NOMO-1 (cell line): ENCODE measurements at regions not wholly inside any gene's neighbourhood (a gene's known extent, or its start where the extent isn't known, plus 50 kb on each side); places are given as distances from the start of the nearest gene placed in this dataset.
"Not testable (repeated sequence)": the region's sequence is repeated elsewhere in the genome, so short reads cannot be mapped to it uniquely, and the experiment has no call there.

Experiments used
- DNase-seq, 2 experiments: peaks; one replicate each; lab custom pipeline; 2025; ENCODE audit not compliant: unreplicated experiment in 2 of 2; lab: John Stamatoyannopoulos, UW

GRCh38 chr7:119522263-119522662 lies 750.7 kb upstream of the KCND2 start:
- DNase-seq: no peak

- no peak for DNase-seq
Observed at GRCh38 chr7:119522698-119523097, 750.3 kb upstream of the KCND2 start.

GRCh38 chr7:119545118-119545517 lies 727.9 kb upstream of the KCND2 start:
- DNase-seq: no peak

GRCh38 chr7:119555788-119556187 lies 717.2 kb upstream of the KCND2 start:
- DNase-seq: no peak

- DNase-seq: no peak
Observed at GRCh38 chr7:119556436-119556835, 716.5 kb upstream of the KCND2 start.

- DNase-seq: no peak
Observed at GRCh38 chr7:119561751-119562150, 711.2 kb upstream of the KCND2 start.

- no peak for DNase-seq
Observed at GRCh38 chr7:119562839-119563238, 710.1 kb upstream of the KCND2 start.

DNA sequence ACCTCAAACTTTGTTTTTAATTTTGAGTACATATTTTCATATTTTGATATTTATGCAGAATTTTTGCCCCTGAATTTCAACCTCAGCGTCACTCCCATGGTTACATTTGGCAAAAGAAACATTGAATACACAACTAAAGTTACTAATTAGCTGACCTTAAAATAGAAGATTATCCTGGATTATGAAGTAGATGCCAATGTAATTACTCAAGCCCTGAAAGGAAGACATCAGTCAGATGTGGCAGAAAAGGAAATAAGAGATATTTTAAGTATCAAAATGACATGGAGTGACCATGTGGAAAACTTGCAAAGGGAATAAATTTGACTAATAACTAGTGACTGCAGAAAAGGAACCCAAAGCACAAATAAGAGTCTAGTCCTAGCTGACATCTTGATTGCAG lies 701.3 kb upstream of the KCND2 start:
- no peak for DNase-seq

DNA sequence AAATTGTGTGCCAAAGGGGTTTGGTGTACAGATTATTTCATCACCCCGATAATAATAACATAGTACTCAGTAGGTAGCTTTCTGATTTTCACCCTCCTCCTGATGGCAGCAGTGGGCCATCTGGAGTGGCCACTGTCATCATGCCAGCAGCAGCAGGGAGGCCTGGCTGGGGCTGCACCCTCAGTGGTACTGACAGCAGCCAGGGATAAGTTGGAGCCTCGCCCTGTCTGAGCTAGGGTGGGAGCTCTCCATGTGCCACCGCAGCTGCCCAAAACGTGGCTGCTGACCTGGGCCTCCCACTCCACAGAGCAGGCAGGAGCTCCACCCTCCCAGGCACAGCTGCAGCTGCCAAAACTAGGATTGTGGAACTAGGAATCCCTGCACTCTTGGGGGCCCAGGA lies 700.8 kb upstream of the KCND2 start:
- DNase-seq: no peak

- DNase-seq: no peak
Observed at GRCh38 chr7:119572541-119572940, 700.4 kb upstream of the KCND2 start.

- DNase-seq: no peak
Observed at GRCh38 chr7:119578116-119578515, 694.9 kb upstream of the KCND2 start.

DNA sequence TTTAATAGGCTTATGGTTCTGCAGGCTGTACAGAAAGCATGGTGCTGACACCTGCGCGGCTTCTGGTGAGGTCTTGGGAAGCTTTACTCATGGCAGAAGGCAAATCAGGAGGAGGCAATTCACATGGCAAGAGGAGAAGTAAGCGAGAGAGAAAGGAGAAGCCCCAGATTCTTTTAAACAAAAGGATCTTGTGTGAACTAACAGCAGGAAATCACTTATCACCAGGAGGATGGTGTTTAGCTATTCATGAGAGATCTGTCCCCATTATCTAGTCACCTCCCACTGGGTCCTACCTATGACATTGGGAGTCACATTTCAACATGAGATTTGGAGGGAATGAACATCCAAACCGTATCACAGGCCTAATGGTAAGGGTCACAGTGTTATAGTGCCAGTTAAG lies 678.0 kb upstream of the KCND2 start:
- no peak for DNase-seq

- no peak for DNase-seq
Observed at GRCh38 chr7:119596651-119597050, 676.3 kb upstream of the KCND2 start.

GRCh38 chr7:119606297-119606696 lies 666.7 kb upstream of the KCND2 start:
- DNase-seq: no peak

DNA sequence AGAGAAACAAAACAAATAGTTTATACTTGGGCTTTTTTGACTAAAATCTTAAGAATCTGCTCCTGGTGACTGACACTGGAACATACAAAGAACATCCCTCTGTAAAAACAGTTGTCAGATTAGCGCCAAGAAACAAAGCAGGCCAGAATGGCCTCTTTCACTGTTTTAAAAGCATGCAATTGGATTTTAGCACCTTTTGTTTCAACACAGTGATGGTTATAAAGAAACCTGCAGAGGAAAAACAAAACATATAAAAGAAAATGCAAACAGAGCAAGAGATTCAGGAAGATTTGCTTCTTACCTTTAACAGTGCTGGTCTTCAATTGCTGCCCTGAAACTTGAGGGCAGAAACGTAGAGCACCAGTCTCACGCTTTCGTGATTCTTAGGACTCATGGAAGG lies 652.2 kb upstream of the KCND2 start:
- no peak for DNase-seq

- no peak for DNase-seq
Observed at GRCh38 chr7:119623427-119623826, 649.5 kb upstream of the KCND2 start.

DNA sequence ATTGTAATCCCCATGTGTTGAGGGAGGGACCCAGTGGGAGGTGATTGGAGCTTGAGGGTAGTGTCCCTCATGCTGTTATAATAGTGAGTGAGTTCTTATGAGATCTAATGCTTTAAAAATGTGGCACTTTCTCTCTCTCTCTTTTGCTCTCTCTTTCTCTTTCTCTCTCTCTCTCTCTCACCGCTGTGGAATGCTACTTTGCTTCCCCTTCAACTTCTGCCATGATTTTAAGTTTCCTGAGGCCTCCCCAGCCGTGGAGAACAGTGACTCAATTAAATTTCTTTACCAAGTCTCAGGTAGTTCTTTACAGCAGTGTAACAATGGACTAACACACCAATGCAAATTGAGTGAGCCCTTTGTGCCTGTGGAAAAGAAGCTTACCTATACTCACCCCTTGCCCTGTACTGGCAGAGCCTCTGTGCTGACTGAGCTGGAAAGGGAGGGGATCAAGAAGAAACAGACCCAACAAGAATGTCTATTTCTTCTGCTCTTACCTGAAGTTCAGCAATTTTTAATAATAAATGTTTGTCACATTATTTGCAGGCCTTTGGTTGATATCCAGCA lies 642.5 kb upstream of the KCND2 start:
- no peak for DNase-seq

GRCh38 chr7:119633812-119634211 lies 639.2 kb upstream of the KCND2 start:
- not testable (repeated sequence) for DNase-seq

GRCh38 chr7:119640326-119640725 lies 632.6 kb upstream of the KCND2 start:
- no peak for DNase-seq

DNA sequence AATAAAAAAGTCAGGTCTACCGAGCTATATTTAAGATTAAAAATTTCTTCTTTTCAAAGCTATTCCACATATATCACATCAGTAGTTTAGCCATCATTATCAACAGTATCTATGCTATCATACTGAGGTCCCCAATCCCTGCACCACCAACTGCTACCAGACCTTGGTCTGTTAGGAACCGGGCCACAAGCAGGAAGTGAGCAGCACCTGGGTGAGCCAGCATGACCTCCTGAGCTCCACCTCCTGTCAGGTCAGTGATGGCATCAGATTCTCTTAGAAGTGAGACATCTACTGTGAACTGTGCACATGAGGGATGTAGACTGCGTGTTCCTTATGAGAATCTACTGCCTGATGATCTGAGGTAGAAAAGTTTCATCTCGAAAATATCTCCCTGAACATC lies 632.1 kb upstream of the KCND2 start:
- DNase-seq: no peak

- no peak for DNase-seq
Observed at GRCh38 chr7:119643558-119643957, 629.4 kb upstream of the KCND2 start.

DNA sequence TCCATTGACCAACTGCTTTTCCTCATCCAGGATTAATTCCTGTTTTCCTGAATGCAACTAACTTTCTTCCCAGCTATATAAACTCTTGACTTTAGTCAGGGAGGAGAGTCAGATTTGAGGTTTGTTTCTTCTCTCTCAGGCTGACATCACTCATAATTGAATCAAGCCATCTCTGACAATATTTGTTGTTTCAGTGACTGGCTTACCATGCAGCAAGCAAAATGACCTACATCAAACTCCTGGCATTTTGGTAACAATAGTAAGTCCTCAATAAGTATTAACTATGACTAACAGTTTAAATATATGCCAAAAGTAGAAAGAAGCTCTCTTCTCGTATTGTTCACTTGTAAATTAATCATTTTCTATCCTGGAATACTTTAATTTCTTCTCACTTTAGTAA lies 625.7 kb upstream of the KCND2 start:
- no peak for DNase-seq

- not testable (repeated sequence) for DNase-seq
Observed at GRCh38 chr7:119648752-119649151, 624.2 kb upstream of the KCND2 start.
